BJ (cell line): ENCODE measurements at regions not wholly inside any gene's neighbourhood (a gene's known extent, or its start where the extent isn't known, plus 50 kb on each side); places are given as distances from the start of the nearest gene placed in this dataset.

Source experiments
- CTCF ChIA-PET: fragments of 350-600 bp; formaldehyde crosslinking; extraction: SDS; loops from one replicate; lab custom pipeline; 2021; ENCODE audit warnings: antibody characterized with exemption, inconsistent platforms; lab: Yijun Ruan, JAX
- POLR2A ChIA-PET: fragments of 300-600 bp; sonication (Branson Sonifier 250); formaldehyde crosslinking; extraction: SDS; loops from one replicate; lab custom pipeline; 2021; ENCODE audit warnings: antibody characterized with exemption; lab: Charles Lee
- DNase-seq: peaks from one replicate; pipeline ENCODE4 v3.0.0-alpha.2; 2011; ENCODE audit warnings: low read depth
- H3K27me3 ChIP-seq: 2 replicates; pipeline ENCODE4 v1.6.0; 2011; ENCODE audit warnings: low read length; ENCODE audit not compliant: control insufficient read depth, insufficient read depth
- H3K36me3 ChIP-seq: 2 replicates; pipeline ENCODE4 v1.5.1; 2011; ENCODE audit warnings: low read length; ENCODE audit not compliant: control insufficient read depth, insufficient read depth
- H3K4me3 ChIP-seq: 2 replicates; pipeline ENCODE4 v1.5.1; 2011; ENCODE audit warnings: low read depth, mild to moderate bottlenecking, control low read depth, low read length
- TF ChIP-seq, protein P1 (sequence below): IDR thresholded peaks from 2 replicates; pipeline ENCODE4 v1.5.1; 2011; ENCODE audit warnings: low read depth, mild to moderate bottlenecking, control low read depth, inconsistent platforms, low read length, moderate library complexity; ENCODE audit not compliant: insufficient read depth

DNA sequence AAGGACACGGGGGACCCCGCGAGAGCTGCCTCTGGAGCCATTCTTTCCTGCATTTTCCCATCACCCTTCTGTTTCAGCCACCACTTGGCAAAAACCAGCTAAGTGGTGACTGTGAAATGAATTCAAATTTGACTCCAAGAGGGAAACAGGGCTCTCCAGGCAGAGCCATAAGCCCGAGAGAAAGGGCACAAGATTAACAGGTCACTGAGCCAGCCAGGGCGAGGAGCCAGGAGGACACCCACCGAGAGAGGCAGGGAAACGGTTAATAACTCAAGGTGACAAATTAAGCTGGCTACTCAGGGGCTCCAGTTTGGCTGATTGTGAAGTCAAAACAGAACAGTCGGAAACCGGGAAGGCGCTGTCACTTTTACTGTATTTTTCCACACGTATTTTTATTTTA is 67.8 kb upstream of the SOX9 start:
- H3K27me3 ChIP-seq = no peaks in the 10 kb centered on the region
- POLR2A ChIA-PET = no interaction called here
- TF ChIP-seq, protein P1, sequence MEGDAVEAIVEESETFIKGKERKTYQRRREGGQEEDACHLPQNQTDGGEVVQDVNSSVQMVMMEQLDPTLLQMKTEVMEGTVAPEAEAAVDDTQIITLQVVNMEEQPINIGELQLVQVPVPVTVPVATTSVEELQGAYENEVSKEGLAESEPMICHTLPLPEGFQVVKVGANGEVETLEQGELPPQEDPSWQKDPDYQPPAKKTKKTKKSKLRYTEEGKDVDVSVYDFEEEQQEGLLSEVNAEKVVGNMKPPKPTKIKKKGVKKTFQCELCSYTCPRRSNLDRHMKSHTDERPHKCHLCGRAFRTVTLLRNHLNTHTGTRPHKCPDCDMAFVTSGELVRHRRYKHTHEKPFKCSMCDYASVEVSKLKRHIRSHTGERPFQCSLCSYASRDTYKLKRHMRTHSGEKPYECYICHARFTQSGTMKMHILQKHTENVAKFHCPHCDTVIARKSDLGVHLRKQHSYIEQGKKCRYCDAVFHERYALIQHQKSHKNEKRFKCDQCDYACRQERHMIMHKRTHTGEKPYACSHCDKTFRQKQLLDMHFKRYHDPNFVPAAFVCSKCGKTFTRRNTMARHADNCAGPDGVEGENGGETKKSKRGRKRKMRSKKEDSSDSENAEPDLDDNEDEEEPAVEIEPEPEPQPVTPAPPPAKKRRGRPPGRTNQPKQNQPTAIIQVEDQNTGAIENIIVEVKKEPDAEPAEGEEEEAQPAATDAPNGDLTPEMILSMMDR = no peak
- DNase-seq = no peak
- no peaks in the 10 kb centered on the region for H3K36me3 ChIP-seq
- CTCF ChIA-PET = interaction anchor here (1.3 kb wide), 1 partner anchor 25 kb away, joined by 4 read pairs; no protein-coding TSS in a partner anchor
- no peak overlapping the region for H3K4me3 ChIP-seq

DNA sequence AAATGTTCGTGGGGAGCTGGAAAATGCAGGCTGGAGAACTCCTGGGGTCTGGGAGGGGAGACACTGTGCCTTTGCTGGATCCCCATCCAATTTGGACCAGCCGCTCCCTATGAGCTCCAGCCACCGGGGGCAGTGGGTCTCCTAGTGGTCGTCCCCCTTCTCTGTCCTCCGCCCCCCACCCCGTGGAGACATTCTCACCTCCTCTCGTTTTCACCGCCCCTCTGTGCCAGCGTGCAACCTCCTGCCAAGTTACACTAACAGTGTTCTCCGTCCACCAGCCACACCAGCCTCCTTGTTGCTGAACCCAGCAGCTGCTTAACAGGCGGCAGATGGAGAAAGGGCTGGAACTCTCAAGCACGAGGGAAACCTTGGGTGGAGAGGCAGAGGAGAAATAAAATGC is 67.4 kb upstream of the SOX9 start:
- H3K4me3 ChIP-seq = no peak overlapping the region
- CTCF ChIA-PET = interaction anchor here (1.3 kb wide), 1 partner anchor 25 kb away, joined by 4 read pairs; no protein-coding TSS in a partner anchor
- no peaks in the 10 kb centered on the region for H3K36me3 ChIP-seq
- TF ChIP-seq, protein P1 = no peak
- POLR2A ChIA-PET = no interaction called here
- no peak for DNase-seq
- H3K27me3 ChIP-seq = no peaks in the 10 kb centered on the region

DNA sequence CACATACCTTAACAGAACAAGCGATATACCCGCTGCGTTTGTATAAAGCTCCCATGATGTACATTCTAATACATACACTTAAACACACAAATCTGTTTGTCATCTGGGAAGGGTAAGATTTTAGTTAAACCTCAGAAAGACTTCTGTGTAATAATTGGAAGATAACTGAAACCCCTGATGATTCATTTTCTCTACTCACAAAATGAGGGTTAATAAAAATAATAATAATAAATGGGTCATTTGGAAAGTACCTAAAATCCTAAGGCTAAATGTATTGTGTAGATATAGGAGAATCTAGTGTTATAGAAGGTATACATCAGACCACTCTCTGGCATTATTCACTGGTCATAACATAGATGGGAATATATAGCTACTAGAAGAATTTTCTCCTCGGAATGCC is 64.7 kb upstream of the SOX9 start:
- TF ChIP-seq, protein P1 = no peak
- CTCF ChIA-PET = no interaction called here
- Histone ChIP-seq H3K27me3 (no peaks in the 10 kb centered on the region), H3K36me3 (no peaks in the 10 kb centered on the region), H3K4me3 (no peak overlapping the region)
- no peak for DNase-seq
- POLR2A ChIA-PET = no interaction called here

DNA sequence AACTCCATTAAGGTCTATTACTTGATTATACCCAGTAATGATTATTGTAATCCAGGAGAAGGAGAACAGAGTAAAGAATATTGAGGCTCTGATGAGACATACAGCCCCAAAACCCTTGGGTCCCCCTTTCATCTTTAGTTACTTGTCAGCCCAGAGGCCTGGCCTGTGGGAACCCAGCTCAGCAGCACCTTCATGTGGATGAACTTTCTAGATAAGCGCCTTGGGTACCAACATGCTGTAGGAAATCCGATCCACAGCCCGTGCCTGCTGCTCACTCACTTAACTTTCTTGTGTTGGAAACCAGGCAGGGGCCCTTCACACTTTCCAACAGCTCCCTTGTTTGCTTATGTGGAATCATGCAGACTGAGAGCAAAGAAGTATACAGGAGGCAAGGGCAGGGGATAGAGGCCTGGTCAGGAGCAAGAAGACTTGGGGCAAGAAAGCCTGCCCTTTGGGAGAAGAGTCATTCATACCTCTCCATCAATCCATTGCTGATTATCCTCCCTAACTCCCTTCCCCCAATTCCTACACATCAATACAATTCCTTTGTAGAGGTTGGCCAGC is 64.0 kb upstream of the SOX9 start:
- no peak overlapping the region for H3K4me3 ChIP-seq
- CTCF ChIA-PET = no interaction called here
- H3K36me3 ChIP-seq = no peaks in the 10 kb centered on the region
- no peak for DNase-seq
- POLR2A ChIA-PET = no interaction called here
- no peaks in the 10 kb centered on the region for H3K27me3 ChIP-seq
- TF ChIP-seq, protein P1 = no peak

DNA sequence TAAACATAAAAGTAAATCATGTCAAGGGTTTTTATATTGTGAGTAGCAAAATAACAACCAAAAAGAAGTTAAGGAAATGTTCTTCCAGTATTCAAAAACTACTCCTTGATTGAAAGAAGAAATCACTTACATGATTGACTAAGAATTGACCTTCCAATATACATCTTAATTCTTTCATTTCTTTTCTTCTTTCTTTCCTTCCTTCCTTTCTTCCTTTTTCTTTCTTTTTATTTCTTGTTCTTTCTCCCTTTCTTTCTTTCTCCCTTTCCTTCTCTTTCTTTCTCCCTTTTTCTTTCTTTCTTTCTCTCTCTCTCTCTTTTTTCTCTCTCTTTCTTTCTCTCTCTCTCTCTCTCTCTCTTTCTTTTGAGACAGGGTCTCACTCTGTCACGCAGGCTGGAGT is 60.7 kb upstream of the SOX9 start:
- CTCF ChIA-PET = no interaction called here
- DNase-seq = no peak
- TF ChIP-seq, protein P1 = no peak
- Histone ChIP-seq H3K4me3 (no peak overlapping the region), H3K27me3 (no peaks in the 10 kb centered on the region), H3K36me3 (no peaks in the 10 kb centered on the region)
- POLR2A ChIA-PET = no interaction called here
